WTC11 (cell line): ENCODE measurements at regions not wholly inside any gene's neighbourhood (a gene's known extent, or its start where the extent isn't known, plus 50 kb on each side); places are given as distances from the start of the nearest gene placed in this dataset.

Source experiments
- ATAC-seq: fragments of 200-7000 bp; cut with Tn5 transposase; 2 replicates; pipeline ENCODE4 v1.10.0; 2021; ENCODE audit warnings: mild to moderate bottlenecking, moderate library complexity
- CTCF ChIA-PET: fragments of 300-600 bp; sonication (Branson Sonifier 250); formaldehyde crosslinking; loops from one replicate; lab custom pipeline; 2021; ENCODE audit warnings: antibody characterized with exemption; lab: Charles Lee
- POLR2A ChIA-PET: fragments of 350-600 bp; sonication (Branson Sonifier 250); formaldehyde crosslinking; loops from one replicate; lab custom pipeline; 2021; ENCODE audit warnings: antibody characterized with exemption; lab: Charles Lee
- DNase-seq: peaks from one replicate; pipeline ENCODE4 v3.0.0; 2021; ENCODE audit warnings: low spot score
- H3K27ac Mint-ChIP-seq: 2 replicates; pipeline ENCODE4 v1.8.0; 2021; ENCODE audit warnings: mixed read lengths
- H3K27me3 Mint-ChIP-seq: 2 replicates; pipeline ENCODE4 v1.8.0; 2021; ENCODE audit warnings: low read depth, mild to moderate bottlenecking, moderate library complexity, mixed read lengths
- H3K36me3 Mint-ChIP-seq: 2 replicates; pipeline ENCODE4 v1.8.0; 2021; ENCODE audit warnings: mixed read lengths
- H3K4me1 Mint-ChIP-seq: 2 replicates; pipeline ENCODE4 v1.8.0; 2022; ENCODE audit warnings: mixed read lengths
- H3K4me3 Mint-ChIP-seq: 2 replicates; pipeline ENCODE4 v1.8.0; 2021; ENCODE audit warnings: mild to moderate bottlenecking, moderate library complexity, mixed read lengths
- H3K9me3 Mint-ChIP-seq: 2 replicates; pipeline ENCODE4 v1.8.0; 2021; ENCODE audit warnings: mixed read lengths
- ATF2 ChIP-seq: sonication (generic); formaldehyde crosslinking; IDR thresholded peaks from 2 replicates; pipeline ENCODE4 v1.8.1; 2022; ENCODE audit warnings: low read depth, missing genetic modification reagents, borderline replicate concordance
- ATF3 ChIP-seq: sonication (generic); formaldehyde crosslinking; conservative IDR thresholded peaks from 2 replicates; pipeline ENCODE4 v1.8.1; 2022; ENCODE audit warnings: mild to moderate bottlenecking, missing genetic modification reagents
- ESRRA ChIP-seq: sonication (generic); formaldehyde crosslinking; IDR thresholded peaks from 2 replicates; pipeline ENCODE4 v1.8.1; 2022; ENCODE audit warnings: mild to moderate bottlenecking, missing genetic modification reagents, borderline replicate concordance
- FOXJ3 ChIP-seq: sonication (generic); formaldehyde crosslinking; IDR thresholded peaks from 2 replicates; pipeline ENCODE4 v1.9.0; 2021; ENCODE audit warnings: missing genetic modification reagents, mild to moderate bottlenecking, borderline replicate concordance
- FOXP4 ChIP-seq: sonication (generic); formaldehyde crosslinking; IDR thresholded peaks from 2 replicates; pipeline ENCODE4 v1.8.0; 2022; ENCODE audit warnings: mild to moderate bottlenecking, missing genetic modification reagents
- HMGXB4 ChIP-seq: sonication (generic); formaldehyde crosslinking; IDR thresholded peaks from 2 replicates; pipeline ENCODE4 v1.8.1; 2023; ENCODE audit warnings: mild to moderate bottlenecking, moderate library complexity, missing genetic modification reagents
- JAZF1 ChIP-seq: fragments of 250-450 bp; sonication (Bioruptor Pico); IDR thresholded peaks from 2 replicates; pipeline ENCODE4 v1.9.0; 2021; ENCODE audit warnings: moderate library complexity, mild to moderate bottlenecking, inconsistent platforms
- JUN ChIP-seq: sonication (generic); formaldehyde crosslinking; IDR thresholded peaks from 2 replicates; pipeline ENCODE4 v1.8.0; 2023; ENCODE audit warnings: mild to moderate bottlenecking, missing genetic modification reagents
- NFYB ChIP-seq: sonication (generic); formaldehyde crosslinking; conservative IDR thresholded peaks from 2 replicates; pipeline ENCODE4 v1.8.0; 2022; ENCODE audit warnings: low read depth, missing genetic modification reagents
- NR2C2 ChIP-seq: sonication (generic); formaldehyde crosslinking; IDR thresholded peaks from 2 replicates; pipeline ENCODE4 v1.8.0; 2022; ENCODE audit warnings: mild to moderate bottlenecking, missing genetic modification reagents
- PRRX2 ChIP-seq: fragments of 250-450 bp; sonication (Bioruptor Pico); IDR thresholded peaks from 2 replicates; pipeline ENCODE4 v1.8.0; 2021; ENCODE audit warnings: mild to moderate bottlenecking
- SOX15 ChIP-seq: fragments of 250-450 bp; sonication (Bioruptor Pico); IDR thresholded peaks from 2 replicates; pipeline ENCODE4 v1.9.0; 2021; ENCODE audit warnings: mild to moderate bottlenecking
- TEAD1 ChIP-seq: sonication (generic); formaldehyde crosslinking; IDR thresholded peaks from 2 replicates; pipeline ENCODE4 v1.8.0; 2022; ENCODE audit warnings: mild to moderate bottlenecking, missing genetic modification reagents
- TP53 ChIP-seq: sonication (generic); formaldehyde crosslinking; IDR thresholded peaks from 2 replicates; pipeline ENCODE4 v1.8.1; 2023; ENCODE audit warnings: mild to moderate bottlenecking, missing genetic modification reagents
- ZNF121 ChIP-seq: sonication (generic); formaldehyde crosslinking; IDR thresholded peaks from 2 replicates; pipeline ENCODE4 v1.8.0; 2023; ENCODE audit warnings: missing genetic modification reagents
- ZNF219 ChIP-seq: sonication (generic); formaldehyde crosslinking; IDR thresholded peaks from 2 replicates; pipeline ENCODE4 v1.8.0; 2023; ENCODE audit warnings: missing genetic modification reagents, mild to moderate bottlenecking, borderline replicate concordance
- ZNF423 ChIP-seq: fragments of 250-450 bp; sonication (Bioruptor Pico); IDR thresholded peaks from 2 replicates; pipeline ENCODE4 v2.1.2; 2022; ENCODE audit warnings: mild to moderate bottlenecking, moderate library complexity
- ZNF512 ChIP-seq: sonication (generic); formaldehyde crosslinking; IDR thresholded peaks from 2 replicates; pipeline ENCODE4 v1.8.1; 2022; ENCODE audit warnings: missing genetic modification reagents, borderline replicate concordance
- TF ChIP-seq, protein P1 (sequence below): sonication (generic); formaldehyde crosslinking; IDR thresholded peaks from 2 replicates; pipeline ENCODE4 v1.8.1; 2023; ENCODE audit warnings: mild to moderate bottlenecking, missing genetic modification reagents, borderline replicate concordance
- TF ChIP-seq, protein P2 (sequence below): sonication (generic); formaldehyde crosslinking; IDR thresholded peaks from 2 replicates; pipeline ENCODE4 v1.8.0; 2023; ENCODE audit warnings: mild to moderate bottlenecking, missing genetic modification reagents
- TF ChIP-seq, protein P3 (sequence below): sonication (generic); formaldehyde crosslinking; IDR thresholded peaks from 2 replicates; pipeline ENCODE4 v1.8.0; 2022; ENCODE audit warnings: mild to moderate bottlenecking, missing genetic modification reagents

GRCh38 chr19:20313894-20314293 lies 146.9 kb downstream of the ZNF486 start (continued):
- TF ChIP-seq, protein P1, sequence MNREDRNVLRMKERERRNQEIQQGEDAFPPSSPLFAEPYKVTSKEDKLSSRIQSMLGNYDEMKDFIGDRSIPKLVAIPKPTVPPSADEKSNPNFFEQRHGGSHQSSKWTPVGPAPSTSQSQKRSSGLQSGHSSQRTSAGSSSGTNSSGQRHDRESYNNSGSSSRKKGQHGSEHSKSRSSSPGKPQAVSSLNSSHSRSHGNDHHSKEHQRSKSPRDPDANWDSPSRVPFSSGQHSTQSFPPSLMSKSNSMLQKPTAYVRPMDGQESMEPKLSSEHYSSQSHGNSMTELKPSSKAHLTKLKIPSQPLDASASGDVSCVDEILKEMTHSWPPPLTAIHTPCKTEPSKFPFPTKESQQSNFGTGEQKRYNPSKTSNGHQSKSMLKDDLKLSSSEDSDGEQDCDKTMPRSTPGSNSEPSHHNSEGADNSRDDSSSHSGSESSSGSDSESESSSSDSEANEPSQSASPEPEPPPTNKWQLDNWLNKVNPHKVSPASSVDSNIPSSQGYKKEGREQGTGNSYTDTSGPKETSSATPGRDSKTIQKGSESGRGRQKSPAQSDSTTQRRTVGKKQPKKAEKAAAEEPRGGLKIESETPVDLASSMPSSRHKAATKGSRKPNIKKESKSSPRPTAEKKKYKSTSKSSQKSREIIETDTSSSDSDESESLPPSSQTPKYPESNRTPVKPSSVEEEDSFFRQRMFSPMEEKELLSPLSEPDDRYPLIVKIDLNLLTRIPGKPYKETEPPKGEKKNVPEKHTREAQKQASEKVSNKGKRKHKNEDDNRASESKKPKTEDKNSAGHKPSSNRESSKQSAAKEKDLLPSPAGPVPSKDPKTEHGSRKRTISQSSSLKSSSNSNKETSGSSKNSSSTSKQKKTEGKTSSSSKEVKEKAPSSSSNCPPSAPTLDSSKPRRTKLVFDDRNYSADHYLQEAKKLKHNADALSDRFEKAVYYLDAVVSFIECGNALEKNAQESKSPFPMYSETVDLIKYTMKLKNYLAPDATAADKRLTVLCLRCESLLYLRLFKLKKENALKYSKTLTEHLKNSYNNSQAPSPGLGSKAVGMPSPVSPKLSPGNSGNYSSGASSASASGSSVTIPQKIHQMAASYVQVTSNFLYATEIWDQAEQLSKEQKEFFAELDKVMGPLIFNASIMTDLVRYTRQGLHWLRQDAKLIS (CRISPR knock-in tag): no peak
- TF ChIP-seq FOXP4 (CRISPR knock-in tag) (no peak), ZNF219 (CRISPR knock-in tag) (no peak), JAZF1 (CRISPR knock-in tag) (no peak), NFYB (CRISPR knock-in tag) (no peak), JUN (CRISPR knock-in tag) (no peak), TEAD1 (no peak)
- TF ChIP-seq, protein P2, sequence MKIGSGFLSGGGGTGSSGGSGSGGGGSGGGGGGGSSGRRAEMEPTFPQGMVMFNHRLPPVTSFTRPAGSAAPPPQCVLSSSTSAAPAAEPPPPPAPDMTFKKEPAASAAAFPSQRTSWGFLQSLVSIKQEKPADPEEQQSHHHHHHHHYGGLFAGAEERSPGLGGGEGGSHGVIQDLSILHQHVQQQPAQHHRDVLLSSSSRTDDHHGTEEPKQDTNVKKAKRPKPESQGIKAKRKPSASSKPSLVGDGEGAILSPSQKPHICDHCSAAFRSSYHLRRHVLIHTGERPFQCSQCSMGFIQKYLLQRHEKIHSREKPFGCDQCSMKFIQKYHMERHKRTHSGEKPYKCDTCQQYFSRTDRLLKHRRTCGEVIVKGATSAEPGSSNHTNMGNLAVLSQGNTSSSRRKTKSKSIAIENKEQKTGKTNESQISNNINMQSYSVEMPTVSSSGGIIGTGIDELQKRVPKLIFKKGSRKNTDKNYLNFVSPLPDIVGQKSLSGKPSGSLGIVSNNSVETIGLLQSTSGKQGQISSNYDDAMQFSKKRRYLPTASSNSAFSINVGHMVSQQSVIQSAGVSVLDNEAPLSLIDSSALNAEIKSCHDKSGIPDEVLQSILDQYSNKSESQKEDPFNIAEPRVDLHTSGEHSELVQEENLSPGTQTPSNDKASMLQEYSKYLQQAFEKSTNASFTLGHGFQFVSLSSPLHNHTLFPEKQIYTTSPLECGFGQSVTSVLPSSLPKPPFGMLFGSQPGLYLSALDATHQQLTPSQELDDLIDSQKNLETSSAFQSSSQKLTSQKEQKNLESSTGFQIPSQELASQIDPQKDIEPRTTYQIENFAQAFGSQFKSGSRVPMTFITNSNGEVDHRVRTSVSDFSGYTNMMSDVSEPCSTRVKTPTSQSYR (CRISPR knock-in tag): no peak
- TF ChIP-seq, protein P3, sequence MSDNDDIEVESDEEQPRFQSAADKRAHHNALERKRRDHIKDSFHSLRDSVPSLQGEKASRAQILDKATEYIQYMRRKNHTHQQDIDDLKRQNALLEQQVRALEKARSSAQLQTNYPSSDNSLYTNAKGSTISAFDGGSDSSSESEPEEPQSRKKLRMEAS (CRISPR knock-in tag): no peak

DNA sequence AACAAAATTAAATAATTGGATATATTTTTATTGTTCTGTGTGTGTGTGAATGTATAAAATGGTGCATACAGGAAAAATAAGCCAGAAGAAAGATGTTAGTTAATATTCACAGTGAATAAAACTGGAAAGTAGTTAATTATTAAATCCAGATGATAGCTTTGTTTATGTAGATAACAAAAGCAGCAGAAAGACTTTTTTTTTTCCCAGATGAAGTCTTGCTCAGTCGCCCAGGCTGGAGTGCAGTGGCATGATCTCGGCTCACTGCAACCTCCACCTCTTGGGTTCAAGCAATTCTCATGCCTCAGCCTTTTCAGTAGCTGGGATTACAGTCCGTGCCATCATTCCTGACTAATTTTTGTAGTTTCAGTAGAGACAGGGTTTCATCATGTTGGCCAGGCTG lies 140.1 kb downstream of the ZNF486 start:
- POLR2A ChIA-PET: no interaction called here
- ATAC-seq (no peak), DNase-seq (no peak)
- Mint-ChIP-seq H3K4me3 (no peak overlapping the region), H3K4me1 (peaks cover 5% of the 10 kb centered on the region; the same call in 1 of the 2 replicates), H3K36me3 (peaks cover 3% of the 10 kb centered on the region), H3K9me3 (peaks cover 9% of the 10 kb centered on the region), H3K27ac (no peak overlapping the region), H3K27me3 (no peaks in the 10 kb centered on the region)
- CTCF ChIA-PET: interaction anchor here (0.7 kb wide), 1 partner anchor 53 kb away, joined by 3 read pairs; no protein-coding TSS in a partner anchor
- no peak for TF ChIP-seq PRRX2
- no peak for TF ChIP-seq ATF2
- TF ChIP-seq ATF3: no peak
- TF ChIP-seq SOX15 (CRISPR knock-in tag): no peak
- no peak for TF ChIP-seq TP53
- TF ChIP-seq HMGXB4 (CRISPR knock-in tag): no peak
- no peak for TF ChIP-seq FOXJ3
- TF ChIP-seq ZNF512 (CRISPR knock-in tag): no peak
- no peak for TF ChIP-seq NR2C2 (CRISPR knock-in tag)
- TF ChIP-seq ZNF423 (CRISPR knock-in tag): no peak
- no peak for TF ChIP-seq ESRRA (CRISPR knock-in tag)
- TF ChIP-seq ZNF121 (CRISPR knock-in tag): no peak
